GM12873 (cell line): ENCODE measurements at regions not wholly inside any gene's neighbourhood (a gene's known extent, or its start where the extent isn't known, plus 50 kb on each side); places are given as distances from the start of the nearest gene placed in this dataset.

Experiments
- CTCF ChIP-seq: IDR thresholded peaks from 2 replicates; pipeline ENCODE4 v1.5.1; 2012; ENCODE audit warnings: low read depth, mild to moderate bottlenecking, moderate library complexity, low read length, control low read depth; ENCODE audit not compliant: insufficient read depth; ENCODE audit errors: missing control alignments

GRCh38 chr12:67887065-67887464, 102.2 kb upstream of the IFNG-AS1 start:
- no peak for TF ChIP-seq CTCF

GRCh38 chr12:67889931-67890330, 99.3 kb upstream of the IFNG-AS1 start:
- TF ChIP-seq CTCF, result no peak

- no peak for TF ChIP-seq CTCF
These were observed 98.5 kb upstream of the IFNG-AS1 start for GRCh38 chr12:67890726-67891258.

- no peak for TF ChIP-seq CTCF
These were observed 97.7 kb upstream of the IFNG-AS1 start for GRCh38 chr12:67891596-67891995.

GRCh38 chr12:67892259-67893021, 96.8 kb upstream of the IFNG-AS1 start:
- no peak for TF ChIP-seq CTCF

- no peak for TF ChIP-seq CTCF
These were observed 96.1 kb upstream of the IFNG-AS1 start for GRCh38 chr12:67893022-67893580.

- no peak for TF ChIP-seq CTCF
These were observed 80.1 kb upstream of the IFNG-AS1 start for GRCh38 chr12:67909091-67909531.
